ENCODE measurements at regions not wholly inside any gene's neighbourhood (a gene's known extent, or its start where the extent isn't known, plus 50 kb on each side); places are given as distances from the start of the nearest gene placed in this dataset.

GRCh38 chr3:124091716-124092115, 99.8 kb upstream of the ROPN1 start:
- TF ChIP-seq CTCF (IDR thresholded peaks at IDR 0.05; ENCODE audit: insufficient read depth, missing control alignments) = no peak
- FAIRE-seq = no peak
- no peak for DNase-seq (ENCODE audit: insufficient read length, low spot score)

GRCh38 chr3:124092811-124093210, 100.9 kb upstream of the ROPN1 start:
- no peak for FAIRE-seq
- TF ChIP-seq CTCF (IDR thresholded peaks at IDR 0.05; ENCODE audit: insufficient read depth, missing control alignments) = no peak
- DNase-seq (ENCODE audit: insufficient read length, low spot score) = no peak

- no peak for FAIRE-seq
- DNase-seq (ENCODE audit: insufficient read length, low spot score) = no peak
- TF ChIP-seq CTCF (IDR thresholded peaks at IDR 0.05; ENCODE audit: insufficient read depth, missing control alignments) = no peak
Observed at GRCh38 chr3:124094496-124094895, 102.6 kb upstream of the ROPN1 start.

- no peak for TF ChIP-seq CTCF (IDR thresholded peaks at IDR 0.05; ENCODE audit: insufficient read depth, missing control alignments)
- no peak for DNase-seq (ENCODE audit: insufficient read length, low spot score)
- FAIRE-seq = no peak
Observed at GRCh38 chr3:124097362-124098131, 105.6 kb upstream of the ROPN1 start.

GRCh38 chr3:124101643-124102042, 109.7 kb upstream of the ROPN1 start:
- FAIRE-seq (no peak), DNase-seq (ENCODE audit: insufficient read length, low spot score) (no peak)
- TF ChIP-seq CTCF (IDR thresholded peaks at IDR 0.05; ENCODE audit: insufficient read depth, missing control alignments) = no peak

GRCh38 chr3:124107104-124107890, 115.4 kb upstream of the ROPN1 start:
- DNase-seq (ENCODE audit: insufficient read length, low spot score) (no peak), FAIRE-seq (no peak)
- TF ChIP-seq CTCF (IDR thresholded peaks at IDR 0.05; ENCODE audit: insufficient read depth, missing control alignments) = no peak

GRCh38 chr3:124108446-124108845, 116.5 kb upstream of the ROPN1 start:
- FAIRE-seq (no peak), DNase-seq (ENCODE audit: insufficient read length, low spot score) (no peak)
- no peak for TF ChIP-seq CTCF (IDR thresholded peaks at IDR 0.05; ENCODE audit: insufficient read depth, missing control alignments)

Data from D721Med (cell line).